OCI-LY1 (cell line): ENCODE measurements at regions not wholly inside any gene's neighbourhood (a gene's known extent, or its start where the extent isn't known, plus 50 kb on each side); places are given as distances from the start of the nearest gene placed in this dataset.

Experiments
- H2AFZ ChIP-seq: fragments of 200-600 bp; sonication (generic), shearing (Covaris generic); 2 replicates; pipeline ENCODE4 v1.6.0; 2014; ENCODE audit warnings: antibody characterized with exemption, mild to moderate bottlenecking, low read length
- H3F3A ChIP-seq: fragments of 200-600 bp; sonication (generic), shearing (Covaris generic); 2 replicates; pipeline ENCODE4 v1.6.0; 2014; ENCODE audit warnings: mild to moderate bottlenecking, antibody characterized with exemption, low read length, moderate library complexity; ENCODE audit not compliant: insufficient read depth
- H3K27ac ChIP-seq: fragments of 200-600 bp; sonication (generic); 2 replicates; pipeline ENCODE4 v1.5.1; 2014; ENCODE audit warnings: low read length, mixed run types, mild to moderate bottlenecking, low read depth; ENCODE audit not compliant: poor library complexity, severe bottlenecking
- H3K27me3 ChIP-seq: fragments of 200-600 bp; sonication (generic); 2 replicates; pipeline ENCODE4 v1.6.0; 2014; ENCODE audit warnings: antibody characterized with exemption, mild to moderate bottlenecking, low read length, moderate library complexity; ENCODE audit not compliant: insufficient read depth
- H3K36me3 ChIP-seq: fragments of 200-600 bp; sonication (generic); 2 replicates; pipeline ENCODE4 v1.6.1; 2014; ENCODE audit warnings: mild to moderate bottlenecking, antibody characterized with exemption, low read length, moderate library complexity, mixed read lengths; ENCODE audit not compliant: insufficient read depth
- H3K4me1 ChIP-seq: fragments of 200-600 bp; sonication (generic); 2 replicates; pipeline ENCODE4 v1.5.1; 2014; ENCODE audit warnings: mild to moderate bottlenecking, low read length, moderate library complexity; ENCODE audit not compliant: insufficient read depth, severe bottlenecking
- H3K4me2 ChIP-seq: fragments of 200-600 bp; sonication (generic), shearing (Covaris generic); 2 replicates; pipeline ENCODE4 v1.6.1; 2014; ENCODE audit warnings: low read length
- H3K4me3 ChIP-seq: fragments of 200-600 bp; sonication (generic); 2 replicates; pipeline ENCODE4 v1.5.1; 2014; ENCODE audit warnings: low read length, low read depth, mild to moderate bottlenecking, mixed read lengths; ENCODE audit not compliant: poor library complexity, severe bottlenecking
- H3K79me2 ChIP-seq: fragments of 200-600 bp; shearing (Covaris generic); 2 replicates; pipeline ENCODE4 v1.6.1; 2016; ENCODE audit warnings: mixed run types, low read length, mixed read lengths; ENCODE audit not compliant: insufficient read depth
- H3K9ac ChIP-seq: fragments of 200-600 bp; sonication (generic), shearing (Covaris generic); 2 replicates; pipeline ENCODE4 v1.6.1; 2014; ENCODE audit warnings: mild to moderate bottlenecking, low read length, mixed read lengths
- H3K9me2 ChIP-seq: fragments of 200-600 bp; sonication (generic), shearing (Covaris generic); 2 replicates; pipeline ENCODE4 v1.6.1; 2014; ENCODE audit warnings: low read depth, mild to moderate bottlenecking, low read length, mixed read lengths
- H3K9me3 ChIP-seq: fragments of 200-600 bp; shearing (Covaris generic); 2 replicates; pipeline ENCODE4 v1.6.1; 2014; ENCODE audit warnings: low read length, mixed read lengths
- H4K20me1 ChIP-seq: fragments of 200-600 bp; sonication (generic), shearing (Covaris generic); 2 replicates; pipeline ENCODE4 v1.6.0; 2016; ENCODE audit warnings: mild to moderate bottlenecking, low read length; ENCODE audit not compliant: insufficient read depth
- CTCF ChIP-seq: fragments of 200-600 bp; sonication (generic), shearing (Covaris generic); IDR thresholded peaks from 2 replicates; pipeline ENCODE4 v1.5.1; 2017; ENCODE audit warnings: mild to moderate bottlenecking, antibody characterized with exemption, low read length, moderate library complexity, mixed read lengths
- EZH2 ChIP-seq: fragments of 200-600 bp; sonication (generic), shearing (Covaris generic); IDR thresholded peaks from 2 replicates; pipeline ENCODE4 v1.8.0; 2017; ENCODE audit warnings: borderline replicate concordance, mixed run types, mild to moderate bottlenecking, antibody characterized with exemption, low read length, moderate library complexity, mixed read lengths

DNA sequence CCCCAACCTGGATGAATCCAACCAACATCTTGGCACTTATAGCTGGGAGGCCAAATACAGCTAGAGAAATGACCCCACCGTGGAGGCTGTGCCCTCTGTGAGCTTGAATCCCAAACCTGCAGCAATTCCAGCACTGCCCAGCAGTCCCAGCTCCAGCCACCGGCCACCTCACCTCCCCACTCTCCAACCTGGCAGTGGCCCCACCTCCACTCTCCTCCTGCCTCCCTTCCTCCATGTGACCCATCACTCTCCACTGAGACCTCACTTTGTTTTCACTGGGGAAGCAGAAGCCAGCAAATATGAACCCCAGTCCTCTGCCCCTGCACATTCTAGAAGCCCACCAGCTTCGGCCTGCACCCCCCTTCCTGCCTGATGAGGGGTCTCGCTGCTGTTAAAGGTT lies 79.7 kb upstream of the LINGO1 start:
- TF ChIP-seq EZH2 (no peak), CTCF (no peak)
- no peaks in the 10 kb centered on the region for H3K36me3 ChIP-seq
- H3K27ac ChIP-seq: no peak overlapping the region
- no peaks in the 10 kb centered on the region for H3K79me2 ChIP-seq
- no peaks in the 10 kb centered on the region; the same call in 1 of the 2 replicates for H3K27me3 ChIP-seq
- H3K9ac ChIP-seq: no peak overlapping the region
- H3K4me2 ChIP-seq: no peak overlapping the region
- H3K9me2 ChIP-seq: no peaks in the 10 kb centered on the region
- H3F3A ChIP-seq: no peaks in the 10 kb centered on the region
- no peaks in the 10 kb centered on the region for H3K4me1 ChIP-seq
- H4K20me1 ChIP-seq: no peaks in the 10 kb centered on the region
- H2AFZ ChIP-seq: no peak overlapping the region
- no peak overlapping the region for H3K4me3 ChIP-seq
- H3K9me3 ChIP-seq: no peaks in the 10 kb centered on the region

GRCh38 chr15:77710637-77711036 lies 77.9 kb upstream of the LINGO1 start:
- TF ChIP-seq EZH2: no peak
- TF ChIP-seq CTCF: no peak
- Histone ChIP-seq H3K79me2 (no peaks in the 10 kb centered on the region), H3K27me3 (no peaks in the 10 kb centered on the region), H3F3A (no peaks in the 10 kb centered on the region), H2AFZ (no peak overlapping the region), H3K9ac (no peak overlapping the region), H3K36me3 (no peaks in the 10 kb centered on the region), H3K27ac (no peak overlapping the region), H3K9me3 (no peaks in the 10 kb centered on the region), H3K9me2 (no peaks in the 10 kb centered on the region), H3K4me1 (no peaks in the 10 kb centered on the region), H3K4me3 (no peak overlapping the region), H3K4me2 (no peak overlapping the region), H4K20me1 (no peaks in the 10 kb centered on the region)

GRCh38 chr15:77710206-77710605 lies 77.5 kb upstream of the LINGO1 start:
- no peaks in the 10 kb centered on the region for H3K27me3 ChIP-seq
- H3K27ac ChIP-seq: no peak overlapping the region
- H3K9me3 ChIP-seq: no peaks in the 10 kb centered on the region
- H3K4me1 ChIP-seq: no peaks in the 10 kb centered on the region
- H3K36me3 ChIP-seq: no peaks in the 10 kb centered on the region
- H3K9ac ChIP-seq: no peak overlapping the region
- H3K9me2 ChIP-seq: no peaks in the 10 kb centered on the region
- no peak for TF ChIP-seq EZH2
- no peak overlapping the region for H3K4me2 ChIP-seq
- no peaks in the 10 kb centered on the region for H3K79me2 ChIP-seq
- H2AFZ ChIP-seq: no peak overlapping the region
- H3F3A ChIP-seq: no peaks in the 10 kb centered on the region
- H4K20me1 ChIP-seq: no peaks in the 10 kb centered on the region
- H3K4me3 ChIP-seq: no peak overlapping the region

DNA sequence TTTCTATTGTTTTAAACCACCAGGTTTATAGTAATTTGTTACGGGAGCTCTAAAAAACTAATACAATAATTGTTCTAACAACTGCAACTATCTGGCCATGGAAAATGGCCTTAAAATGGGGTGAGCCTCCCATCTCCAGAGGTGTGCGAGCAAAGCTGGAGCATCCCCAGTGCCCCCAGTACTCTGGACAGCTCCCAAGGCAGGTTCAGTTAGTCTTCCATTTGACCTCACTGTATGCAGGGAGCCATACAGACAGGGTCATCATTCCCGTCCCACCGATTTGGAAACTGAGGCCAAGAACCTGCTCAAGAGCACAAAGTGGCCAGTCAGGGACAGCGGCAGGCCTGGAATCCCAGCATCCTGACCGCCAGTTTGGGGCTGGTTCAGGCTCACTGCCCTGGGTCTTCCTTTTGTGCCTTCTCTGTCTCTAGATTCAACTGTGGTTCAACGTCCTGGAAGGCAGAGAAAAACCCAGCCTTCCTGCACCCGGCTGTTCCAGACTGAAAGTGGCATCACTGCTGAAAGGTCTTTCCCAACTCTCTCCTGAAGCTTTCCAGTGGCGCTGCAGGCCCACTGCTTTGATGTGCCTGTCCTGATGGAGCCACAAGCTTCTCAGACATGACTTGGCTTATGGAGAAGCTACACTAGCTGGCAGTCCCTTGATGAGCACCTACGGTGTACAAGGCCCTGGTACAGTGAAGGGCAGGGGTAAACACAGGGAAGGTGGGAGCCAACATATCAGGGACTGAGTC lies 76.6 kb upstream of the LINGO1 start:
- Histone ChIP-seq H3K9me3 (no peaks in the 10 kb centered on the region), H3K4me1 (no peaks in the 10 kb centered on the region), H4K20me1 (no peaks in the 10 kb centered on the region), H3K27me3 (no peaks in the 10 kb centered on the region), H3F3A (no peaks in the 10 kb centered on the region), H3K4me3 (no peak overlapping the region), H3K27ac (no peak overlapping the region), H3K79me2 (no peaks in the 10 kb centered on the region), H3K9me2 (no peaks in the 10 kb centered on the region), H3K9ac (no peak overlapping the region), H3K4me2 (no peak overlapping the region), H2AFZ (no peak overlapping the region), H3K36me3 (no peaks in the 10 kb centered on the region)
- TF ChIP-seq CTCF: no peak
- no peak for TF ChIP-seq EZH2
